Hematopoietic multipotent progenitor cell treated with erythropoietin and hydrocortisone succinate and interleukin-3 and kit ligand, for 17 days (in vitro differentiated cells): ENCODE measurements at regions not wholly inside any gene's neighbourhood (a gene's known extent, or its start where the extent isn't known, plus 50 kb on each side); places are given as distances from the start of the nearest gene placed in this dataset.
"Not testable (repeated sequence)": the region's sequence is repeated elsewhere in the genome, so short reads cannot be mapped to it uniquely, and the experiment has no call there.

Experiments
- DNase-seq: peaks from one replicate; pipeline ENCODE4 v3.0.0-alpha.2; 2015; ENCODE audit warnings: low spot score

DNA sequence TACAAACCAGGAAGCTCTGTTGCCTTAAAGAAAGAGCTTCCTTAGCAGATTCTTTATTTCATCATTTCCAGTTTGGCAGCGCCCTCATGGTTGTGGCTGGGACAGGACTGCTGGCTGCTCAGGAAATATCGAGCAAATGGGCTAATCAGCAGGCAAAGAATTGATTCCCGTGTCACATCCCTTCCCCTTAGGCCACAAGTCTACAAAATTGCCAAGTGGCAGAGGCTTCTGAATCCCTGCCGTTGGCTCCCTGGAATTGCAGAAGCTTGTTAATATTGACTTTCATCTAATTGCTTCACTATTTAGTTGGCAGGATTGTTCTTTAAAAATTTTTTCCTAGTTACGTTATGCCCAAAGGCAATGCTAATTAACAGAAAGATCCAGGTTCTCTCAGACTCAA lies 456.3 kb upstream of the ERCC4 start:
- no peak for DNase-seq

DNA sequence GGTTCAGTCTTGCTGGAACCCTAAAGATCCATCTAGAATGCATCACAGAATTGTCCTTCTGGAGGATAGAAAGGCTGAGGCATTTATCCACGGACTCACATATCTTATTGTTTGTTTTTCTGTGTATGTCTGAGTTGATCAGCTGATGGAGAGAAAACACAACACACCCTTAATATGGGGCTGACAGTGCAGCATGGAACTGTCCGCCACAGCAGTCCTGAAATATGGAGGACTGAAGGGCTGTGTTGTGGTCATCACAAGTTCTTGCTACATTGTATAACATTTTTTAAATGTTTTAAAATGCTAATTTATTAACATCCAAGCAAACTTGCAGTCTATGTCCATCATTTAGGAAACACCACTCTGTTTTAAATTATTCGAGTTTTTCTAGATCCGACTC lies 448.9 kb upstream of the ERCC4 start:
- no peak for DNase-seq

- DNase-seq = no peak
Observed at GRCh38 chr16:13478991-13479390, 441.0 kb upstream of the ERCC4 start.

- no peak for DNase-seq
Observed at GRCh38 chr16:13479549-13479948, 440.4 kb upstream of the ERCC4 start.

GRCh38 chr16:13480801-13481200 lies 439.2 kb upstream of the ERCC4 start:
- no peak for DNase-seq

GRCh38 chr16:13483121-13483520 lies 436.8 kb upstream of the ERCC4 start:
- no peak for DNase-seq

- not testable (repeated sequence) for DNase-seq
Observed at GRCh38 chr16:13489416-13489815, 430.5 kb upstream of the ERCC4 start.

- no peak for DNase-seq
Observed at GRCh38 chr16:13492046-13492445, 427.9 kb upstream of the ERCC4 start.

- no peak for DNase-seq
Observed at GRCh38 chr16:13503960-13504635, 415.9 kb upstream of the ERCC4 start.

- DNase-seq = no peak
Observed at GRCh38 chr16:13507530-13507929, 412.4 kb upstream of the ERCC4 start.

- no peak for DNase-seq
Observed at GRCh38 chr16:13510425-13511151, 409.4 kb upstream of the ERCC4 start.

DNA sequence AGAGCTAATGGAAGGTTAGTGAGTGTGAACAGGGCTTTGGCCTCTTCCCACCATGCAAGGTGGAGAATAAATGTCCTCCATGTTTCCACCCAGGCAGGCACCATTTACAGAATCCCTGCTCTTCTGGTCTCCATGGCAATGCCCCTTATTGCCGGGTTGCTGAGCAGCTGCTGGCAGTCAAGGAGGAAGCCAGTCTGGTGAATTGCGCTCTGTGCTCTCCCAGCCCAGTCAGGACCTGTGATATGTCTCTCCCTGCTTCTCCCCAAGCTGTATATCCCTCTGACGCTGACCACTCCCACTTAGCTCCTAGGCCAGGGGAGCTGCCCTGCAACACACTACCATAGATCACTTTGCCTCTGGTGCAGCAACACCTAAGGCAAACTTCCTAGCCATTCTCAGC lies 402.1 kb upstream of the ERCC4 start:
- no peak for DNase-seq

DNA sequence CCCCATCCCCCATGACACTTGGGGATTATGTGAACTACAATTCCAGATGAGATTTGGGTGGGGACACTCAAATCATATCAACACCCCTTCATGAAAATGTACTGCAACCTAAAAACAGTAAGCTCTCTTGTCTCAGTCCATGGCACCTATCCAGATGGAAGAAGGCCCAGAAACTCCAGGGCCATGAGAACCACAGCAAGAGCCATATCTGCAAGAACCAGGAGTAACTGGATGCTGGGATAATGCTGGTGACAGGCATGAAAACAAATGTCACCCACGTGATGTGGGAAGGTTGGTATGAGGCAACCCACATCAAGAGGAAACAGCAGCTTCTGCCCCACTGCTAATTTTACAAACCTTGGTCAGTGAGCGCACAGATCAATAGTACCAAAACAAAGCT lies 400.1 kb upstream of the ERCC4 start:
- no peak for DNase-seq

DNA sequence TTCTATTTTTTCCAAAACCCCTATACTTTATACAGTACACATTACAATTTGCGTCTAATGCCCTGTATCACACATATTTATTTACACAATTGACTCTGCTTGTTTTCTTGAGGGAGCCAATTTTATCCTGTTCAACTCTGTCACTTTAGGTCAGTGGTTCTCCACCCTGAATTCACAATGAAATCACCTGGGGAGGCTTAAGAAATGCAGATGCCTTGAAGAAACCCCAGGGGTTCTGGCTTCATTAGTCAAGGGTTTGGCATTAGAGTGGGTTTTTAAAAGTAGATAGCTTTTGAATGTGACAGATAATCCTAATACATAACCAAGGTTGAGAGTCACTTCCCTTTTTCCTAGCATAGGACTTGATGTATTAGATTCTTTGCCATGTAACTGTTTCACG lies 398.6 kb upstream of the ERCC4 start:
- DNase-seq = no peak

- DNase-seq = no peak
Observed at GRCh38 chr16:13527332-13527731, 392.6 kb upstream of the ERCC4 start.

GRCh38 chr16:13528691-13529090 lies 391.3 kb upstream of the ERCC4 start:
- DNase-seq = no peak

- no peak for DNase-seq
Observed at GRCh38 chr16:13529193-13529982, 390.6 kb upstream of the ERCC4 start.

GRCh38 chr16:13540771-13541170 lies 379.2 kb upstream of the ERCC4 start:
- DNase-seq = no peak

DNA sequence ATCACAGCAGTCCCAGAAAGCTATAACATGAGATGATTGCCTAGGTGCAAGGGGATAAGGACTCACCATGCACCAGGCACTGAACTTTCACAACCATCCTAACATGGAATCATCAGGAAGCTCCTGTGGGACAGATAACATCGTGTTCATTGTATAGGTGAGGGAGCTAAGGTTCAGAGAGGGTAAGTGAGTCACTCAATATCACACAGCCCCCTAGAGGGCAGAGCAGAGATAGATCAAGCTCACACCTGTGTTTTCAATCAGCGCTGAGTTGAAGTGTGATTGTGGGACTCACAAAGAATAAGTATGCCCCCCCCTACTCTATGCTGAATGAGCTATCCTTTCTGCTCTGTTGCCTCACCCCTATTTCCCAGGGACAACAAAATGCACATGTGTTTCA lies 377.7 kb upstream of the ERCC4 start:
- no peak for DNase-seq

- DNase-seq = no peak
Observed at GRCh38 chr16:13543850-13544249, 376.1 kb upstream of the ERCC4 start.

DNA sequence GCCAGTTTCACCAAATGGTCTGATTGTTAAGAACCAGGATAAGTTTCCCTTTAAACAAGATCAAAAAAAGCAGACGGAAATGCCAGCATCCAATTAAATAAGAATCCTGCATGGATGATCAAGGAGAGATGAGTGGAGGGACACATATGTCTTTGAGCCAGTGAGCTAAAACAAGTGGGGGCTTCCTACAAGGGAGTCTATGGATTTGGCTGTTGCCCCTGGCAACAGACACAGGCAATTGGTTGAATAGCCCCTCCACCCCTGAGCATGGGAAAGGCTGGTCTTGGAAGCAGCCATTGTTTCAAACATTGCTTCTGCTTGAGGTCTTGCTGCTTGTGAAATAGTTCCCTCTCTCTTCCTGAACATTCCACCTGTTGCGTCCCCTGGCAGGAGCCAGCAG lies 374.7 kb upstream of the ERCC4 start:
- no peak for DNase-seq

GRCh38 chr16:13550254-13550653 lies 369.7 kb upstream of the ERCC4 start:
- no peak for DNase-seq
